Keratinocyte (primary cell): ENCODE measurements at regions not wholly inside any gene's neighbourhood (a gene's known extent, or its start where the extent isn't known, plus 50 kb on each side); places are given as distances from the start of the nearest gene placed in this dataset.

Source experiments
- DNase-seq: peaks from one replicate; pipeline ENCODE4 v3.0.0-alpha.2; 2011; ENCODE audit warnings: low read depth, missing footprints, low spot score
- FAIRE-seq: peaks from 2 replicates; lab custom pipeline; 2011; peaks lifted over from hg19 to GRCh38; lab: Jason Lieb, UNC
- H2AFZ ChIP-seq: 2 replicates; pipeline ENCODE4 v1.6.0; 2012; ENCODE audit warnings: low read length, control low read depth, inconsistent platforms; ENCODE audit not compliant: control insufficient read depth
- H3K27ac ChIP-seq: 2 replicates; pipeline ENCODE4 v1.5.1; 2011; ENCODE audit warnings: low read length; ENCODE audit not compliant: control insufficient read depth, insufficient read depth
- H3K27me3 ChIP-seq: 3 replicates; pipeline ENCODE4 v1.6.0; 2011; ENCODE audit warnings: low read length; ENCODE audit not compliant: control insufficient read depth, insufficient read depth; ENCODE audit errors: extremely low read depth
- H3K36me3 ChIP-seq, 2 experiments: 2 replicates in 1 of 2; 3 replicates in 1 of 2; pipeline ENCODE4 v1.5.1; 2011; ENCODE audit warnings: low read length in 2 of 2, mild to moderate bottlenecking in 1 of 2; ENCODE audit not compliant: control insufficient read depth in 2 of 2, insufficient read depth in 2 of 2; ENCODE audit errors: extremely low read depth in 1 of 2
- H3K4me1 ChIP-seq: 3 replicates; pipeline ENCODE4 v1.5.1; 2011; ENCODE audit warnings: low read length; ENCODE audit not compliant: control insufficient read depth, insufficient read depth; ENCODE audit errors: extremely low read depth
- H3K4me2 ChIP-seq: 3 replicates; pipeline ENCODE4 v1.6.0; 2011; ENCODE audit warnings: low read depth, low read length; ENCODE audit not compliant: control insufficient read depth, insufficient read depth; ENCODE audit errors: extremely low read depth
- H3K4me3 ChIP-seq, 3 experiments: fragments of 200-600 bp in 1 of 3; sonication (generic) in 1 of 3; 2 replicates in 2 of 3; 3 replicates in 1 of 3; pipeline ENCODE4 v1.5.1; 2011 to 2016; ENCODE audit warnings: low read length in 3 of 3, mild to moderate bottlenecking in 3 of 3, control low read depth in 2 of 3, inconsistent platforms in 1 of 3, low read depth in 1 of 3, mixed read lengths in 1 of 3, mixed run types in 1 of 3, moderate library complexity in 1 of 3; ENCODE audit not compliant: control insufficient read depth in 2 of 3, insufficient read depth in 2 of 3; ENCODE audit errors: extremely low read depth in 1 of 3
- H3K79me2 ChIP-seq: 2 replicates; pipeline ENCODE4 v1.6.0; 2012; ENCODE audit warnings: low read length; ENCODE audit not compliant: control insufficient read depth, insufficient read depth
- H3K9ac ChIP-seq: 3 replicates; pipeline ENCODE4 v1.6.0; 2011; ENCODE audit warnings: low read length; ENCODE audit not compliant: control insufficient read depth, insufficient read depth; ENCODE audit errors: extremely low read depth
- H3K9me1 ChIP-seq: 3 replicates; pipeline ENCODE4 v1.6.0; 2011; ENCODE audit warnings: low read length; ENCODE audit not compliant: control insufficient read depth, insufficient read depth; ENCODE audit errors: extremely low read depth
- H3K9me3 ChIP-seq: 2 replicates; pipeline ENCODE4 v1.5.1; 2012; ENCODE audit warnings: low read depth, low read length; ENCODE audit not compliant: control insufficient read depth
- H4K20me1 ChIP-seq: 3 replicates; pipeline ENCODE4 v1.6.0; 2011; ENCODE audit warnings: low read length; ENCODE audit not compliant: control insufficient read depth, insufficient read depth; ENCODE audit errors: extremely low read depth
- CTCF ChIP-seq, 3 experiments: IDR thresholded peaks in 1 of 3; conservative IDR thresholded peaks in 1 of 3; optimal IDR thresholded peaks in 1 of 3; 2 replicates in 2 of 3; 3 replicates in 1 of 3; pipeline versions ENCODE3 to v1.5.1; 2011; ENCODE audit warnings: low read length in 3 of 3, mild to moderate bottlenecking in 3 of 3, moderate library complexity in 2 of 3, control low read depth in 1 of 3, inconsistent platforms in 1 of 3; ENCODE audit not compliant: insufficient read depth in 2 of 3; ENCODE audit errors: extremely low read depth in 1 of 3
- EZH2 ChIP-seq: IDR thresholded peaks from one replicate; pipeline ENCODE4 v1.6.1; 2012; ENCODE audit warnings: inconsistent platforms, mild to moderate bottlenecking, low read length, moderate library complexity
- dilution Hi-C: fragments of 300-500 bp; cut with MboI; formaldehyde crosslinking; loops from one replicate; pipeline ENCODE4 v1.7.0; 2020; ENCODE audit warnings: low sequenced_read_pairs; ENCODE audit not compliant: extremely low pct_ligation_motif_present

- no peak overlapping the region for H3K9ac ChIP-seq
- no peak overlapping the region for H3K27ac ChIP-seq
- no peaks in the 10 kb centered on the region for H3K9me1 ChIP-seq
- H3K9me3 ChIP-seq: no peaks in the 10 kb centered on the region
- H3K36me3 ChIP-seq: no peaks in the 10 kb centered on the region
- no peaks in the 10 kb centered on the region for H3K4me1 ChIP-seq
- H3K79me2 ChIP-seq: no peaks in the 10 kb centered on the region
- no peaks in the 10 kb centered on the region for H4K20me1 ChIP-seq
- no peak overlapping the region for H3K4me2 ChIP-seq
- dilution Hi-C loops: no loop called here
- DNase-seq (no peak), FAIRE-seq (no peak)
- H2AFZ ChIP-seq: no peak overlapping the region
- TF ChIP-seq CTCF (optimal IDR thresholded peaks at IDR 0.05 in 1 of 3, IDR thresholded peaks at IDR 0.05 in 1 of 3, conservative IDR thresholded peaks at IDR 0.05 in 1 of 3; ENCODE audit: extremely low read depth in 1 of 3, insufficient read depth in 2 of 3, low read length in 3 of 3): no peak
- TF ChIP-seq EZH2: no peak
- no peaks in the 10 kb centered on the region for H3K27me3 ChIP-seq
- no peak overlapping the region for H3K4me3 ChIP-seq
Observed at GRCh38 chr1:80825067-80825466, 975.7 kb upstream of the ADGRL2 start.

- Histone ChIP-seq H3K79me2 (no peaks in the 10 kb centered on the region), H3K9me1 (no peaks in the 10 kb centered on the region), H3K27ac (no peak overlapping the region), H4K20me1 (no peaks in the 10 kb centered on the region), H3K4me3 (no peak overlapping the region), H3K9me3 (no peaks in the 10 kb centered on the region), H3K4me1 (no peaks in the 10 kb centered on the region), H3K27me3 (no peaks in the 10 kb centered on the region), H3K36me3 (no peaks in the 10 kb centered on the region), H2AFZ (no peak overlapping the region), H3K4me2 (no peak overlapping the region), H3K9ac (no peak overlapping the region)
- FAIRE-seq (no peak), DNase-seq (no peak)
- dilution Hi-C loops: no loop called here
- TF ChIP-seq CTCF (optimal IDR thresholded peaks at IDR 0.05 in 1 of 3, IDR thresholded peaks at IDR 0.05 in 1 of 3, conservative IDR thresholded peaks at IDR 0.05 in 1 of 3; ENCODE audit: extremely low read depth in 1 of 3, insufficient read depth in 2 of 3, low read length in 3 of 3): no peak
- TF ChIP-seq EZH2: no peak
Observed at GRCh38 chr1:80818211-80818610, 982.5 kb upstream of the ADGRL2 start.
